HepG2 (cell line): ENCODE measurements at regions not wholly inside any gene's neighbourhood (a gene's known extent, or its start where the extent isn't known, plus 50 kb on each side); places are given as distances from the start of the nearest gene placed in this dataset.

Experiments used
- ATAC-seq: fragments of 200-7000 bp; cut with Tn5 transposase; 3 replicates; pipeline ENCODE4 v1.9.1; 2020; ENCODE audit warnings: mild to moderate bottlenecking, moderate library complexity
- BruUV-seq: library from RNA; stranded (reverse); fragments of 400-500 nt; replicated peaks from 2 replicates; lab custom pipeline; 2021; lab: Mats Ljungman, UMichigan
- CTCF ChIA-PET: fragments of 300-600 bp; formaldehyde crosslinking; extraction: SDS; loops from one replicate; lab custom pipeline; 2021; ENCODE audit warnings: low total read pairs, inconsistent platforms, low intra/inter-chr PET ratio; lab: Yijun Ruan, JAX
- POLR2A ChIA-PET: fragments of 350-600 bp; sonication (Branson Sonifier 250); formaldehyde crosslinking; loops from one replicate; lab custom pipeline; 2020; ENCODE audit warnings: antibody characterized with exemption, inconsistent platforms; lab: Yijun Ruan, JAX
- DNase-seq: peaks from one replicate; pipeline ENCODE4 v3.0.0-alpha.2; 2015; ENCODE audit warnings: low spot score
- FAIRE-seq: peaks from 3 replicates; lab custom pipeline; 2011; peaks lifted over from hg19 to GRCh38; lab: Jason Lieb, UNC
- H2AFZ ChIP-seq: one replicate; pipeline ENCODE4 v1.6.1; 2011; ENCODE audit warnings: low read length, inconsistent platforms
- H3K27ac ChIP-seq: fragments of 300-600 bp; 3 replicates; pipeline ENCODE4 v1.8.0; 2011; ENCODE audit warnings: mixed run types, mild to moderate bottlenecking, mixed read lengths, low read length, inconsistent platforms; ENCODE audit not compliant: insufficient read depth; ENCODE audit errors: extremely low read length
- H3K27me3 ChIP-seq, 2 experiments: fragments of 200-600 bp in 1 of 2; 2 replicates in 1 of 2; 3 replicates in 1 of 2; pipeline versions ENCODE4 v1.6.0 to v1.8.0; 2011; ENCODE audit warnings: low read length in 2 of 2, mild to moderate bottlenecking in 2 of 2, moderate library complexity in 2 of 2, inconsistent platforms in 1 of 2; ENCODE audit not compliant: insufficient read depth in 2 of 2, control insufficient read depth in 1 of 2
- H3K36me3 ChIP-seq, 2 experiments: fragments of 200-600 bp in 1 of 2; replicated peaks in 1 of 2; 2 replicates in 1 of 2; 3 replicates in 1 of 2; pipeline versions ENCODE4 v1.5.1 to v1.8.0; 2011; ENCODE audit warnings: low read length in 2 of 2, inconsistent platforms in 1 of 2; ENCODE audit not compliant: insufficient read depth in 2 of 2, control insufficient read depth in 1 of 2
- H3K4me1 ChIP-seq: 2 replicates; pipeline ENCODE4 v1.5.1; 2012; ENCODE audit warnings: low read length, inconsistent platforms; ENCODE audit not compliant: insufficient read depth
- H3K4me2 ChIP-seq: 2 replicates; pipeline ENCODE4 v1.6.0; 2011; ENCODE audit warnings: low read depth, low read length, inconsistent platforms
- H3K4me3 ChIP-seq, 3 experiments: fragments of 200-600 bp in 1 of 3; sonication (generic), shearing (Covaris generic) in 1 of 3; replicated peaks in 1 of 3; 2 replicates each; pipeline ENCODE4 v1.5.1; 2011 to 2016; ENCODE audit warnings: low read length in 3 of 3, inconsistent platforms in 2 of 3, low read depth in 2 of 3, mild to moderate bottlenecking in 2 of 3, control low read depth in 1 of 3, mixed read lengths in 1 of 3; ENCODE audit not compliant: insufficient read depth in 1 of 3
- H3K79me2 ChIP-seq: one replicate; pipeline ENCODE4 v1.6.1; 2011; ENCODE audit warnings: low read length, inconsistent platforms; ENCODE audit not compliant: insufficient read depth
- H3K9ac ChIP-seq: 2 replicates; pipeline ENCODE4 v1.6.0; 2011; ENCODE audit warnings: mild to moderate bottlenecking, low read depth, low read length, inconsistent platforms; ENCODE audit not compliant: insufficient read depth
- H3K9me3 ChIP-seq: 2 replicates; pipeline ENCODE4 v1.5.1; 2012; ENCODE audit warnings: mild to moderate bottlenecking, low read length
- H4K20me1 ChIP-seq: 2 replicates; pipeline ENCODE4 v1.6.0; 2011; ENCODE audit warnings: inconsistent platforms, mild to moderate bottlenecking, low read length, moderate library complexity; ENCODE audit not compliant: insufficient read depth
- ATAD3A ChIP-seq: sonication (generic); formaldehyde crosslinking; IDR thresholded peaks from 2 replicates; pipeline ENCODE4 v1.4.0; 2020; ENCODE audit warnings: missing genetic modification reagents
- ELF1 ChIP-seq: sonication (generic); formaldehyde crosslinking; IDR thresholded peaks from 2 replicates; pipeline ENCODE4 v1.4.0; 2020; ENCODE audit warnings: missing genetic modification reagents
- KAT2B ChIP-seq: fragments of 150-350 bp; IDR thresholded peaks from 2 replicates; pipeline ENCODE4 v1.6.1; 2014; ENCODE audit warnings: low read depth, low read length, borderline replicate concordance
- KDM3A ChIP-seq: IDR thresholded peaks from 2 replicates; pipeline ENCODE4 v1.6.1; 2018; ENCODE audit warnings: low read depth, missing compliant biosample characterization
- MAFF ChIP-seq: IDR thresholded peaks from 2 replicates; pipeline ENCODE4 v1.6.1; 2011; ENCODE audit warnings: low read depth, low read length, improper control_type of control experiment
- NR2C2 ChIP-seq: sonication (generic); formaldehyde crosslinking; IDR thresholded peaks from 2 replicates; pipeline ENCODE4 v1.4.0; 2020; ENCODE audit warnings: missing genetic modification reagents, mild to moderate bottlenecking, moderate library complexity, borderline replicate concordance
- ZNF292 ChIP-seq: sonication (generic); formaldehyde crosslinking; IDR thresholded peaks from 2 replicates; pipeline ENCODE4 v1.8.1; 2022; ENCODE audit warnings: mild to moderate bottlenecking, low read depth, missing genetic modification reagents, borderline replicate concordance
- ZNF30 ChIP-seq: sonication (generic); formaldehyde crosslinking; IDR thresholded peaks from 2 replicates; pipeline ENCODE4 v1.5.0; 2020; ENCODE audit warnings: mild to moderate bottlenecking, missing genetic modification reagents
- ZNF335 ChIP-seq: sonication (generic); formaldehyde crosslinking; IDR thresholded peaks from 2 replicates; pipeline ENCODE4 v1.4.0; 2020; ENCODE audit warnings: missing genetic modification reagents
- ZNF343 ChIP-seq: sonication (generic); formaldehyde crosslinking; IDR thresholded peaks from 2 replicates; pipeline ENCODE4 v1.4.0; 2020; ENCODE audit warnings: mild to moderate bottlenecking, missing genetic modification reagents
- ZNF703 ChIP-seq: sonication (generic); formaldehyde crosslinking; IDR thresholded peaks from 2 replicates; pipeline ENCODE4 v1.5.1; 2020; ENCODE audit warnings: missing genetic modification reagents, mild to moderate bottlenecking, moderate library complexity, borderline replicate concordance
- ZNF773 ChIP-seq: sonication (generic); formaldehyde crosslinking; IDR thresholded peaks from 2 replicates; pipeline ENCODE4 v1.4.0; 2020; ENCODE audit warnings: missing genetic modification reagents, borderline replicate concordance
- WGBS: methylation state at CpG from one replicate; pipeline ENCODE4 v1.1.6; 2017; ENCODE audit warnings: low lambda C conversion rate; 5-methylcytosine and 5-hydroxymethylcytosine counted together
- in situ Hi-C: cut with HindIII; loops from 2 replicates; pipeline ENCODE4 v1.10.0; 2017; ENCODE audit warnings: low pct_unique_long_range_greater_than_20kb; ENCODE audit not compliant: extremely low pct_ligation_motif_present
- intact Hi-C: fragments of 100-400 bp; cut with micrococcal nuclease; formaldehyde crosslinking; loops from one replicate; pipeline ENCODE4 v1.10.0; 2022; ENCODE audit not compliant: unreplicated experiment
- TF ChIP-seq, protein P1 (sequence below): sonication (generic); formaldehyde crosslinking; IDR thresholded peaks from 2 replicates; pipeline ENCODE4 v1.8.1; 2023; ENCODE audit warnings: mild to moderate bottlenecking, inconsistent platforms, moderate library complexity, missing genetic modification reagents, borderline replicate concordance
- TF ChIP-seq, protein P2 (sequence below): sonication (generic); formaldehyde crosslinking; IDR thresholded peaks from 2 replicates; pipeline ENCODE4 v1.4.0; 2020; ENCODE audit warnings: mild to moderate bottlenecking, missing genetic modification reagents
- TF ChIP-seq, protein P3 (sequence below): IDR thresholded peaks from 2 replicates; pipeline ENCODE4 v1.6.1; 2016; ENCODE audit warnings: low read depth, borderline replicate concordance

DNA sequence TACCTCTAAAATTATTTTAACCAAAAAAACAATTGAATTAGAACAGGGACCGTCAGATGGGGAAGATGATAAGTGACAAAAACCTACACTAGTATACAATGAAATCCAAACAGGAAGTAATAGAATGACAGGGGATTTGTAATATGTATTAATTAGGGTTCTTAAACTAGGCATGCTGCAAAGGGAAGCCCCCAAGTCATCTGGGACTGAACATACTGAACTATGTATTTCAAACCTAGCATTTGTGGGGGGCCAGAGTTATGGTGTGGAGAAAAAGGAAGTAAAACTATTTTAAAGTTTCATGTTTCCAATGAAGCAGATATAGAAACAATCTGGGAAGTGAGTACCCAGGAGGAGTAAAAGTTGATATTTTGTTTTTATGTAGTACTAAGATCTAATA, 133.2 kb upstream of the HS3ST3A1 start:
- CTCF ChIA-PET = no interaction called here
- intact Hi-C loops (no loop called here), in situ Hi-C loops (no loop called here)
- Histone ChIP-seq H3K4me2 (no peak overlapping the region), H3K27me3 (no peaks in the 10 kb centered on the region; a peak in 1 of 5 replicates), H3K27ac (no peak overlapping the region), H3K4me1 (no peaks in the 10 kb centered on the region), H3K4me3 (no peak overlapping the region), H3K79me2 (no peaks in the 10 kb centered on the region), H4K20me1 (no peaks in the 10 kb centered on the region), H3K9me3 (no peaks in the 10 kb centered on the region), H3K9ac (no peak overlapping the region), H2AFZ (no peak overlapping the region), H3K36me3 (no peaks in the 10 kb centered on the region)
- TF ChIP-seq ZNF292 (CRISPR knock-in tag) (no peak), KAT2B (no peak), ZNF335 (CRISPR knock-in tag) (no peak), MAFF (no peak), KDM3A (CRISPR knock-in tag) (no peak), ATAD3A (no peak), NR2C2 (CRISPR knock-in tag) (no peak), ZNF30 (CRISPR knock-in tag) (no peak), ZNF773 (CRISPR knock-in tag) (no peak), ELF1 (CRISPR knock-in tag) (no peak), ZNF703 (CRISPR knock-in tag) (no peak), ZNF343 (CRISPR knock-in tag) (no peak)
- TF ChIP-seq, protein P1, sequence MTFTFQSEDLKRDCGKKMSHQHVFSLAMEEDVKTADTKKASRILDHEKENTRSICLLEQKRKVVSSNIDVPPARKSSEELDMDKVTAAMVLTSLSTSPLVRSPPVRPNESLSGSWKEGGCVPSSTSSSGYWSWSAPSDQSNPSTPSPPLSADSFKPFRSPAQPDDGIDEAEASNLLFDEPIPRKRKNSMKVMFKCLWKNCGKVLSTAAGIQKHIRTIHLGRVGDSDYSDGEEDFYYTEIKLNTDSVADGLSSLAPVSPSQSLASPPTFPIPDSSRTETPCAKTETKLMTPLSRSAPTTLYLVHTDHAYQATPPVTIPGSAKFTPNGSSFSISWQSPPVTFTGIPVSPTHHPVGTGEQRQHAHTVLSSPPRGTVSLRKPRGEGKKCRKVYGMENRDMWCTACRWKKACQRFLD (CRISPR knock-in tag) = no peak
- TF ChIP-seq, protein P2, sequence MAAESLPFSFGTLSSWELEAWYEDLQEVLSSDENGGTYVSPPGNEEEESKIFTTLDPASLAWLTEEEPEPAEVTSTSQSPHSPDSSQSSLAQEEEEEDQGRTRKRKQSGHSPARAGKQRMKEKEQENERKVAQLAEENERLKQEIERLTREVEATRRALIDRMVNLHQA (CRISPR knock-in tag) = no peak
- TF ChIP-seq, protein P3, sequence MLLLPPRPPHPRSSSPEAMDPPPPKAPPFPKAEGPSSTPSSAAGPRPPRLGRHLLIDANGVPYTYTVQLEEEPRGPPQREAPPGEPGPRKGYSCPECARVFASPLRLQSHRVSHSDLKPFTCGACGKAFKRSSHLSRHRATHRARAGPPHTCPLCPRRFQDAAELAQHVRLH = no peak
- POLR2A ChIA-PET = no interaction called here
- DNase-seq = no peak
- BruUV-seq = no TSS peak
- no peak for FAIRE-seq
- WGBS = 6% methylated on average over 1 of the region's 1 CpG
- no peak for ATAC-seq
